HEK293 (cell line): ENCODE measurements at regions not wholly inside any gene's neighbourhood (a gene's known extent, or its start where the extent isn't known, plus 50 kb on each side); places are given as distances from the start of the nearest gene placed in this dataset.
A peak's percentile ranks its signal among the peaks of the same experiment; 100 is the strongest.

ENCODE experiments used
- CTCF ChIA-PET: fragments of 350-600 bp; formaldehyde crosslinking; extraction: SDS; loops from one replicate; lab custom pipeline; 2021; ENCODE audit warnings: antibody characterized with exemption; lab: Yijun Ruan, JAX
- POLR2A ChIA-PET: fragments of 300-600 bp; formaldehyde crosslinking; extraction: SDS; loops from one replicate; lab custom pipeline; 2020; ENCODE audit warnings: antibody characterized with exemption, inconsistent platforms; lab: Yijun Ruan, JAX
- H3K27ac ChIP-seq: fragments of 200-500 bp; sonication (Bioruptor generic); 2 replicates; pipeline ENCODE4 v1.5.1; 2014; ENCODE audit warnings: low read depth, low read length, control low read depth, inconsistent platforms; ENCODE audit errors: extremely low read depth
- H3K36me3 ChIP-seq, 2 experiments: fragments of 200-500 bp in 1 of 2; sonication (Bioruptor generic) in 1 of 2; 1 replicate in 1 of 2; 2 replicates in 1 of 2; pipeline ENCODE4 v1.5.1; 2014 to 2017; ENCODE audit warnings: inconsistent platforms in 2 of 2, low read length in 2 of 2; ENCODE audit not compliant: control insufficient read depth in 2 of 2, insufficient read depth in 1 of 2
- H3K4me1 ChIP-seq: fragments of 200-500 bp; sonication (Bioruptor generic); 2 replicates; pipeline ENCODE4 v1.5.1; 2014; ENCODE audit warnings: mild to moderate bottlenecking, low read length, inconsistent platforms; ENCODE audit not compliant: control insufficient read depth, insufficient read depth
- H3K4me3 ChIP-seq: 2 replicates; pipeline ENCODE4 v1.5.1; 2011; ENCODE audit warnings: low read depth, mild to moderate bottlenecking, control low read depth, low read length, moderate library complexity
- H3K9me3 ChIP-seq: fragments of 200-500 bp; sonication (Bioruptor generic); 2 replicates; pipeline ENCODE4 v1.5.1; 2014; ENCODE audit warnings: low read depth, low read length, inconsistent platforms; ENCODE audit not compliant: control insufficient read depth, insufficient read depth
- GLI2 ChIP-seq: fragments of 450-650 bp; formaldehyde crosslinking; IDR thresholded peaks from 2 replicates; pipeline ENCODE4; 2017; ENCODE audit warnings: missing biosample characterization, missing genetic modification characterization, low read depth, borderline replicate concordance
- KLF10 ChIP-seq: fragments of 450-650 bp; IDR thresholded peaks from 2 replicates; pipeline ENCODE4 v1.5.1; 2018; ENCODE audit warnings: missing biosample characterization, mild to moderate bottlenecking, missing genetic modification characterization
- OVOL3 ChIP-seq: fragments of 450-650 bp; formaldehyde crosslinking; IDR thresholded peaks from 2 replicates; pipeline ENCODE4 v1.5.1; 2016; ENCODE audit warnings: missing biosample characterization, missing genetic modification characterization
- YY1 ChIP-seq: fragments of 450-650 bp; formaldehyde crosslinking; IDR thresholded peaks from 2 replicates; pipeline ENCODE4 v1.5.1; 2018; ENCODE audit warnings: missing biosample characterization, missing genetic modification characterization
- ZNF121 ChIP-seq: fragments of 450-650 bp; formaldehyde crosslinking; IDR thresholded peaks from 2 replicates; pipeline ENCODE4 v1.5.1; 2016; ENCODE audit warnings: missing biosample characterization, missing genetic modification characterization
- ZNF155 ChIP-seq: fragments of 450-650 bp; formaldehyde crosslinking; IDR thresholded peaks from 2 replicates; pipeline ENCODE4 v1.5.1; 2016; ENCODE audit warnings: missing biosample characterization, missing genetic modification characterization
- ZNF18 ChIP-seq: fragments of 450-650 bp; formaldehyde crosslinking; IDR thresholded peaks from 2 replicates; pipeline ENCODE4 v1.5.1; 2016; ENCODE audit warnings: missing biosample characterization, missing genetic modification characterization
- ZNF239 ChIP-seq: fragments of 450-650 bp; formaldehyde crosslinking; IDR thresholded peaks from 2 replicates; pipeline ENCODE4 v1.5.1; 2016; ENCODE audit warnings: missing biosample characterization, missing genetic modification characterization
- ZNF274 ChIP-seq, 2 experiments: fragments of 200-500 bp in 1 of 2; fragments of 450-650 bp in 1 of 2; sonication (Bioruptor generic) in 1 of 2; formaldehyde crosslinking in 1 of 2; IDR thresholded peaks; 2 replicates each; pipeline versions ENCODE4 v1.5.1 to v1.6.1; 2014 to 2016; ENCODE audit warnings: borderline replicate concordance in 1 of 2, inconsistent platforms in 1 of 2, low read length in 1 of 2, missing biosample characterization in 1 of 2, missing genetic modification characterization in 1 of 2
- ZNF302 ChIP-seq: fragments of 450-650 bp; formaldehyde crosslinking; IDR thresholded peaks from 2 replicates; pipeline ENCODE4 v1.5.1; 2016; ENCODE audit warnings: missing biosample characterization, missing genetic modification characterization, low read depth
- ZNF324 ChIP-seq: fragments of 450-650 bp; formaldehyde crosslinking; IDR thresholded peaks from 2 replicates; pipeline ENCODE4 v1.5.1; 2016; ENCODE audit warnings: missing biosample characterization, missing genetic modification characterization
- ZNF501 ChIP-seq: fragments of 450-650 bp; formaldehyde crosslinking; IDR thresholded peaks from 2 replicates; pipeline ENCODE4 v1.5.1; 2016; ENCODE audit warnings: missing biosample characterization, missing genetic modification characterization
- ZNF549 ChIP-seq: fragments of 450-650 bp; IDR thresholded peaks from 2 replicates; pipeline ENCODE4 v1.5.1; 2018; ENCODE audit warnings: missing biosample characterization, missing genetic modification characterization, mild to moderate bottlenecking, inconsistent platforms, moderate library complexity
- ZNF560 ChIP-seq: fragments of 450-650 bp; formaldehyde crosslinking; IDR thresholded peaks from 2 replicates; pipeline ENCODE4 v1.5.1; 2017; ENCODE audit warnings: missing biosample characterization, missing genetic modification characterization, borderline replicate concordance
- ZNF701 ChIP-seq: fragments of 450-650 bp; formaldehyde crosslinking; IDR thresholded peaks from 2 replicates; pipeline ENCODE4 v1.5.1; 2016; ENCODE audit warnings: missing biosample characterization, missing genetic modification characterization
- ZNF76 ChIP-seq: fragments of 450-650 bp; formaldehyde crosslinking; IDR thresholded peaks from 2 replicates; pipeline ENCODE4; 2016; ENCODE audit warnings: low read depth, missing biosample characterization, missing genetic modification characterization, borderline replicate concordance
- ZNF777 ChIP-seq: fragments of 450-650 bp; formaldehyde crosslinking; IDR thresholded peaks from 2 replicates; pipeline ENCODE4 v1.5.1; 2017; ENCODE audit warnings: missing biosample characterization, missing genetic modification characterization, borderline replicate concordance
- ZSCAN30 ChIP-seq: fragments of 450-650 bp; IDR thresholded peaks from 2 replicates; pipeline ENCODE4 v1.5.1; 2018; ENCODE audit warnings: missing biosample characterization, mild to moderate bottlenecking, missing genetic modification characterization, moderate library complexity
- TF ChIP-seq, protein P1 (sequence below): fragments of 450-650 bp; formaldehyde crosslinking; IDR thresholded peaks from 2 replicates; pipeline ENCODE4 v1.5.1; 2016; ENCODE audit warnings: missing biosample characterization, missing genetic modification characterization
- TF ChIP-seq, protein P2 (sequence below): fragments of 450-650 bp; formaldehyde crosslinking; IDR thresholded peaks from 2 replicates; pipeline ENCODE4 v1.5.1; 2016; ENCODE audit warnings: missing biosample characterization, missing genetic modification characterization, borderline replicate concordance
- TF ChIP-seq, protein P3 (sequence below): fragments of 450-650 bp; formaldehyde crosslinking; conservative IDR thresholded peaks from 2 replicates; pipeline ENCODE4 v1.5.1; 2016; ENCODE audit warnings: low read depth, missing biosample characterization, missing genetic modification characterization

- TF ChIP-seq ZNF549 (tag by site-specific recombination) (no peak), ZNF302 (tag by site-specific recombination) (no peak), ZNF18 (tag by site-specific recombination) (no peak), YY1 (tag by site-specific recombination) (no peak), KLF10 (no peak), ZNF274 (IDR thresholded peaks at IDR 0.05; ENCODE audit: low read length) (no peak), ZNF274 (tag by site-specific recombination; IDR thresholded peaks at IDR 0.05; ENCODE audit: borderline replicate concordance) (no peak), ZNF701 (no peak), ZNF501 (tag by site-specific recombination) (no peak), ZNF239 (tag by site-specific recombination) (no peak), ZSCAN30 (tag by site-specific recombination) (no peak), ZNF155 (no peak), ZNF324 (tag by site-specific recombination) (no peak), ZNF76 (tag by site-specific recombination) (no peak), OVOL3 (tag by site-specific recombination) (no peak), ZNF777 (tag by site-specific recombination) (no peak), ZNF121 (tag by site-specific recombination) (no peak), GLI2 (tag by site-specific recombination) (no peak), ZNF560 (tag by site-specific recombination) (no peak)
- TF ChIP-seq, protein P1, sequence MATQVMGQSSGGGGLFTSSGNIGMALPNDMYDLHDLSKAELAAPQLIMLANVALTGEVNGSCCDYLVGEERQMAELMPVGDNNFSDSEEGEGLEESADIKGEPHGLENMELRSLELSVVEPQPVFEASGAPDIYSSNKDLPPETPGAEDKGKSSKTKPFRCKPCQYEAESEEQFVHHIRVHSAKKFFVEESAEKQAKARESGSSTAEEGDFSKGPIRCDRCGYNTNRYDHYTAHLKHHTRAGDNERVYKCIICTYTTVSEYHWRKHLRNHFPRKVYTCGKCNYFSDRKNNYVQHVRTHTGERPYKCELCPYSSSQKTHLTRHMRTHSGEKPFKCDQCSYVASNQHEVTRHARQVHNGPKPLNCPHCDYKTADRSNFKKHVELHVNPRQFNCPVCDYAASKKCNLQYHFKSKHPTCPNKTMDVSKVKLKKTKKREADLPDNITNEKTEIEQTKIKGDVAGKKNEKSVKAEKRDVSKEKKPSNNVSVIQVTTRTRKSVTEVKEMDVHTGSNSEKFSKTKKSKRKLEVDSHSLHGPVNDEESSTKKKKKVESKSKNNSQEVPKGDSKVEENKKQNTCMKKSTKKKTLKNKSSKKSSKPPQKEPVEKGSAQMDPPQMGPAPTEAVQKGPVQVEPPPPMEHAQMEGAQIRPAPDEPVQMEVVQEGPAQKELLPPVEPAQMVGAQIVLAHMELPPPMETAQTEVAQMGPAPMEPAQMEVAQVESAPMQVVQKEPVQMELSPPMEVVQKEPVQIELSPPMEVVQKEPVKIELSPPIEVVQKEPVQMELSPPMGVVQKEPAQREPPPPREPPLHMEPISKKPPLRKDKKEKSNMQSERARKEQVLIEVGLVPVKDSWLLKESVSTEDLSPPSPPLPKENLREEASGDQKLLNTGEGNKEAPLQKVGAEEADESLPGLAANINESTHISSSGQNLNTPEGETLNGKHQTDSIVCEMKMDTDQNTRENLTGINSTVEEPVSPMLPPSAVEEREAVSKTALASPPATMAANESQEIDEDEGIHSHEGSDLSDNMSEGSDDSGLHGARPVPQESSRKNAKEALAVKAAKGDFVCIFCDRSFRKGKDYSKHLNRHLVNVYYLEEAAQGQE: no peak
- TF ChIP-seq, protein P2, sequence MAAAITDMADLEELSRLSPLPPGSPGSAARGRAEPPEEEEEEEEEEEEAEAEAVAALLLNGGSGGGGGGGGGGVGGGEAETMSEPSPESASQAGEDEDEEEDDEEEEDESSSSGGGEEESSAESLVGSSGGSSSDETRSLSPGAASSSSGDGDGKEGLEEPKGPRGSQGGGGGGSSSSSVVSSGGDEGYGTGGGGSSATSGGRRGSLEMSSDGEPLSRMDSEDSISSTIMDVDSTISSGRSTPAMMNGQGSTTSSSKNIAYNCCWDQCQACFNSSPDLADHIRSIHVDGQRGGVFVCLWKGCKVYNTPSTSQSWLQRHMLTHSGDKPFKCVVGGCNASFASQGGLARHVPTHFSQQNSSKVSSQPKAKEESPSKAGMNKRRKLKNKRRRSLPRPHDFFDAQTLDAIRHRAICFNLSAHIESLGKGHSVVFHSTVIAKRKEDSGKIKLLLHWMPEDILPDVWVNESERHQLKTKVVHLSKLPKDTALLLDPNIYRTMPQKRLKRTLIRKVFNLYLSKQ (tag by site-specific recombination): no peak
- ChIA-PET POLR2A (no interaction called here), CTCF (interaction anchor here (0.6 kb wide), 1 partner anchor 202 kb away, joined by 3 read pairs; no protein-coding TSS in a partner anchor)
- Histone ChIP-seq H3K36me3 (no peaks in the 10 kb centered on the region), H3K4me3 (no peak overlapping the region), H3K27ac (no peak overlapping the region), H3K9me3 (no peaks in the 10 kb centered on the region), H3K4me1 (no peaks in the 10 kb centered on the region)
Observed at GRCh38 chr3:41127414-41127813, 71.9 kb upstream of the CTNNB1 start.

- ChIA-PET POLR2A (no interaction called here), CTCF (interaction anchor here (0.6 kb wide), 1 partner anchor 69 kb away, joined by 3 read pairs; the partner anchor contains the start of gene CTNNB1)
- Histone ChIP-seq H3K27ac (no peak overlapping the region), H3K9me3 (no peaks in the 10 kb centered on the region), H3K36me3 (no peaks in the 10 kb centered on the region), H3K4me1 (no peaks in the 10 kb centered on the region), H3K4me3 (no peak overlapping the region)
- TF ChIP-seq, protein P3, sequence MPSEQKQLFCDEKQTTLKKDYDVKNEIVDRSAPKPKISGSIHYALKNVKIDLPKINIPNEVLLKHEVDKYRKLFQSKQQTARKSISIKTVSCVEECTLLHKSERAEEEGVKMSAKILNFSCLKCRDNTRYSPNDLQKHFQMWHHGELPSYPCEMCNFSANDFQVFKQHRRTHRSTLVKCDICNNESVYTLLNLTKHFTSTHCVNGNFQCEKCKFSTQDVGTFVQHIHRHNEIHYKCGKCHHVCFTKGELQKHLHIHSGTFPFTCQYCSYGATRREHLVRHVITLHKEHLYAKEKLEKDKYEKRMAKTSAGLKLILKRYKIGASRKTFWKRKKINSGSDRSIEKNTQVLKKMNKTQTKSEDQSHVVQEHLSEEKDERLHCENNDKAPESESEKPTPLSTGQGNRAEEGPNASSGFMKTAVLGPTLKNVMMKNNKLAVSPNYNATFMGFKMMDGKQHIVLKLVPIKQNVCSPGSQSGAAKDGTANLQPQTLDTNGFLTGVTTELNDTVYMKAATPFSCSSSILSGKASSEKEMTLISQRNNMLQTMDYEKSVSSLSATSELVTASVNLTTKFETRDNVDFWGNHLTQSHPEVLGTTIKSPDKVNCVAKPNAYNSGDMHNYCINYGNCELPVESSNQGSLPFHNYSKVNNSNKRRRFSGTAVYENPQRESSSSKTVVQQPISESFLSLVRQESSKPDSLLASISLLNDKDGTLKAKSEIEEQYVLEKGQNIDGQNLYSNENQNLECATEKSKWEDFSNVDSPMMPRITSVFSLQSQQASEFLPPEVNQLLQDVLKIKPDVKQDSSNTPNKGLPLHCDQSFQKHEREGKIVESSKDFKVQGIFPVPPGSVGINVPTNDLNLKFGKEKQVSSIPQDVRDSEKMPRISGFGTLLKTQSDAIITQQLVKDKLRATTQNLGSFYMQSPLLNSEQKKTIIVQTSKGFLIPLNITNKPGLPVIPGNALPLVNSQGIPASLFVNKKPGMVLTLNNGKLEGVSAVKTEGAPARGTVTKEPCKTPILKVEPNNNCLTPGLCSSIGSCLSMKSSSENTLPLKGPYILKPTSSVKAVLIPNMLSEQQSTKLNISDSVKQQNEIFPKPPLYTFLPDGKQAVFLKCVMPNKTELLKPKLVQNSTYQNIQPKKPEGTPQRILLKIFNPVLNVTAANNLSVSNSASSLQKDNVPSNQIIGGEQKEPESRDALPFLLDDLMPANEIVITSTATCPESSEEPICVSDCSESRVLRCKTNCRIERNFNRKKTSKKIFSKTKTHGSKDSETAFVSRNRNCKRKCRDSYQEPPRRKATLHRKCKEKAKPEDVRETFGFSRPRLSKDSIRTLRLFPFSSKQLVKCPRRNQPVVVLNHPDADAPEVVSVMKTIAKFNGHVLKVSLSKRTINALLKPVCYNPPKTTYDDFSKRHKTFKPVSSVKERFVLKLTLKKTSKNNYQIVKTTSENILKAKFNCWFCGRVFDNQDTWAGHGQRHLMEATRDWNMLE (tag by site-specific recombination): peak; percentile 43; the same call in 1 of the 2 replicates
Observed at GRCh38 chr3:41129731-41130130, 69.6 kb upstream of the CTNNB1 start.
